Pancreas (tissue), 10 donors: ENCODE measurements at regions not wholly inside any gene's neighbourhood (a gene's known extent, or its start where the extent isn't known, plus 50 kb on each side); places are given as distances from the start of the nearest gene placed in this dataset.

Experiments
- ATAC-seq, 4 donors: fragments of 200-7000 bp; cut with Tn5 transposase; one replicate each; pipeline versions ENCODE4 v1.8.0 to v1.9.1; 2020; ENCODE audit warnings: mild to moderate bottlenecking in 4 of 4, moderate library complexity in 4 of 4
- DNase-seq, 6 donors: peaks; one replicate each; pipeline ENCODE4 v3.0.0-alpha.2; 2020
- FAIRE-seq: peaks from 2 replicates; lab custom pipeline; 2012; peaks lifted over from hg19 to GRCh38; lab: Jason Lieb, UNC
- H3K27ac ChIP-seq, 4 donors: fragments of 200-600 bp; sonication (generic); 1 replicate in 3 of 4; 2 replicates in 1 of 4; pipeline versions ENCODE4 v1.5.0 to v1.8.0; 2020
- H3K27me3 ChIP-seq, 4 donors: fragments of 200-600 bp; one replicate each; pipeline ENCODE4 v1.8.0; 2021
- H3K36me3 ChIP-seq, 3 donors: fragments of 200-600 bp; sonication (generic) in 1 of 3; one replicate each; pipeline versions ENCODE4 v1.5.0 to v1.8.0; 2020 to 2021
- H3K4me1 ChIP-seq, 3 donors: fragments of 200-600 bp; one replicate each; pipeline ENCODE4 v1.8.0; 2021
- H3K4me3 ChIP-seq, 4 donors: fragments of 200-600 bp; sonication (generic) in 2 of 4; one replicate each; pipeline versions ENCODE4 v1.5.0 to v1.8.0; 2020 to 2021
- H3K9me3 ChIP-seq, 4 donors: fragments of 200-600 bp; one replicate each; pipeline ENCODE4 v1.8.0; 2021
- CTCF ChIP-seq, 4 donors: fragments of 200-600 bp; sonication (generic) in 3 of 4; IDR thresholded peaks; one replicate each; pipeline versions ENCODE4 v1.5.0 to v1.8.0; 2021; ENCODE audit warnings: antibody characterized with exemption in 4 of 4
- WGBS, 2 donors: extraction: QIAGEN DNeasy Blood & Tissue Kit; methylation state at CpG; one replicate each; pipeline ENCODE4 v1.1.7; 2013; 5-methylcytosine and 5-hydroxymethylcytosine counted together
- intact Hi-C, 3 donors: fragments of 100-400 bp; cut with DNase I; formaldehyde crosslinking; loops; one replicate each; pipeline versions ENCODE4 v1.11.1 to v1.14.2; 2022
- donor health status: healthy with polysubstance abuse.
- donor health status: DM: no; HTN: no; CAD: no; lungs with moderate emphysema.
- donor health status: DM: no; HTN: no; CAD: no.
- donor health status: control.
- donor health status: control.
- donor health status: Bipolar disorder and iron deficiency.
- donor health status: DM: yes; HTN: yes; CAD: no.
- donor health status: DM: no; HTN: no; CAD: no.
- donor health status: DM: no; HTN: no; CAD: no.
- donor health status: DM: yes; HTN: yes; CAD: no.

- ATAC-seq, result no peak
- Histone ChIP-seq H3K4me3 (no peak overlapping the region), H3K9me3 (no peaks in the 10 kb centered on the region), H3K4me1 (no peaks in the 10 kb centered on the region), H3K27me3 (no peaks in the 10 kb centered on the region), H3K27ac (no peak overlapping the region), H3K36me3 (no peaks in the 10 kb centered on the region)
- no peak for DNase-seq
- TF ChIP-seq CTCF (IDR thresholded peaks at IDR 0.05), result no peak
- no peak for FAIRE-seq
- intact Hi-C loops, result no loop called here
These were observed 285.0 kb upstream of the BMP2 start for GRCh38 chr20:6482486-6482885.

GRCh38 chr20:6480328-6481200 lies 286.9 kb upstream of the BMP2 start:
- no peaks in the 10 kb centered on the region for H3K9me3 ChIP-seq
- no peak for FAIRE-seq
- TF ChIP-seq CTCF (IDR thresholded peaks at IDR 0.05), result no peak
- no peak overlapping the region for H3K27ac ChIP-seq
- no peaks in the 10 kb centered on the region for H3K36me3 ChIP-seq
- ATAC-seq, result no peak
- no peak overlapping the region for H3K4me3 ChIP-seq
- no peaks in the 10 kb centered on the region for H3K4me1 ChIP-seq
- H3K27me3 ChIP-seq, result no peaks in the 10 kb centered on the region
- intact Hi-C loops, result no loop called here
- 64 to 65% methylated on average over 7 of the region's 7 CpGs for WGBS, 2 donors
- no peak for DNase-seq

GRCh38 chr20:6473197-6473596 lies 294.3 kb upstream of the BMP2 start:
- H3K9me3 ChIP-seq, result no peaks in the 10 kb centered on the region
- H3K27me3 ChIP-seq, result no peaks in the 10 kb centered on the region
- ATAC-seq (no peak), FAIRE-seq (no peak), DNase-seq (no peak)
- no peaks in the 10 kb centered on the region for H3K36me3 ChIP-seq
- no peak overlapping the region for H3K4me3 ChIP-seq
- no peak overlapping the region for H3K27ac ChIP-seq
- intact Hi-C loops, result no loop called here
- H3K4me1 ChIP-seq, result no peaks in the 10 kb centered on the region
- TF ChIP-seq CTCF (IDR thresholded peaks at IDR 0.05), result no peak

- ATAC-seq, result no peak
- Histone ChIP-seq H3K27me3 (no peaks in the 10 kb centered on the region), H3K36me3 (no peaks in the 10 kb centered on the region), H3K4me1 (no peaks in the 10 kb centered on the region), H3K4me3 (no peak overlapping the region), H3K9me3 (no peaks in the 10 kb centered on the region), H3K27ac (no peak overlapping the region)
- no peak for TF ChIP-seq CTCF (IDR thresholded peaks at IDR 0.05)
- DNase-seq, result no peak
- 43 to 46% methylated on average over 1 of the region's 1 CpG for WGBS, 2 donors
- FAIRE-seq, result no peak
- intact Hi-C loops, result no loop called here
These were observed 295.6 kb upstream of the BMP2 start for GRCh38 chr20:6471871-6472270.

- TF ChIP-seq CTCF (IDR thresholded peaks at IDR 0.05), result no peak
- 77 to 91% methylated on average over 5 of the region's 5 CpGs for WGBS, 2 donors
- intact Hi-C loops, result no loop called here
- H3K27me3 ChIP-seq, result no peaks in the 10 kb centered on the region
- no peaks in the 10 kb centered on the region for H3K9me3 ChIP-seq
- H3K36me3 ChIP-seq, result no peaks in the 10 kb centered on the region
- FAIRE-seq, result no peak
- ATAC-seq, result no peak
- no peaks in the 10 kb centered on the region for H3K4me1 ChIP-seq
- H3K27ac ChIP-seq, result no peak overlapping the region
- DNase-seq, result no peak
- no peak overlapping the region for H3K4me3 ChIP-seq
These were observed 296.3 kb upstream of the BMP2 start for GRCh38 chr20:6471110-6471647.
